GM18505 (cell line): ENCODE measurements at regions not wholly inside any gene's neighbourhood (a gene's known extent, or its start where the extent isn't known, plus 50 kb on each side); places are given as distances from the start of the nearest gene placed in this dataset.
"Not testable (repeated sequence)": the region's sequence is repeated elsewhere in the genome, so short reads cannot be mapped to it uniquely, and the experiment has no call there.

Source experiments
- ATAC-seq: cut with Tn5 transposase; IDR thresholded peaks from one replicate; pipeline ENCODE4 v1.9.1; 2021; ENCODE audit not compliant: unreplicated experiment
- POLR2A ChIP-seq: IDR thresholded peaks from 4 replicates; pipeline ENCODE4 v1.6.1; 2011; ENCODE audit warnings: borderline replicate concordance; ENCODE audit not compliant: insufficient read depth, insufficient read length; ENCODE audit errors: extremely low read depth

DNA sequence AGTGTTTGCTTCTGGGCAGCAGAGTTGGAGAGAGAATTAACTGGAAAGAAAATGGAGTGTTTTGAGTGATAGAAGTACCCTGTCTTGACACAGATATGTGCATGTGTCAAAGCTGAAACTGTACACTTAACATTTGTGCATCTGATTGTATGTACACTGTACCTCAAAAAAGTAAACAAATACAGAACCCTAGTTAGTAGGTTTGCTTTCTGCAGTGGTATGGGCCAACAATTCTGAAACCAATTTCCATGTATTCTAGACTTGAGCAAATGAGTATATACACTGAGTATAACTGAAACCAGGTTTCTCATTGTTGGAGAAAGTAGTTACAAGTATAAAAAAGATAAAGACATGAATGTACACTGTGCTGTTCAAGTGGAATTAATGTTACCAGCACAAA is 52.4 kb downstream of the ELAPOR2 start:
- no peak for ATAC-seq
- TF ChIP-seq POLR2A: no peak

GRCh38 chr7:87004956-87005355 is 54.5 kb downstream of the ELAPOR2 start:
- TF ChIP-seq POLR2A: no peak
- ATAC-seq: no peak

- ATAC-seq: no peak
- TF ChIP-seq POLR2A: no peak
Observed at GRCh38 chr7:87003872-87004798, 55.3 kb downstream of the ELAPOR2 start.

GRCh38 chr7:87001214-87001613 is 58.2 kb downstream of the ELAPOR2 start:
- no peak for TF ChIP-seq POLR2A
- ATAC-seq: no peak

GRCh38 chr7:87000344-87000743 is 59.1 kb downstream of the ELAPOR2 start:
- TF ChIP-seq POLR2A: no peak
- no peak for ATAC-seq

- TF ChIP-seq POLR2A: no peak
- no peak for ATAC-seq
Observed at GRCh38 chr7:86999750-87000149, 59.7 kb downstream of the ELAPOR2 start.

GRCh38 chr7:86995814-86996213 is 63.6 kb downstream of the ELAPOR2 start:
- TF ChIP-seq POLR2A: no peak
- no peak for ATAC-seq

DNA sequence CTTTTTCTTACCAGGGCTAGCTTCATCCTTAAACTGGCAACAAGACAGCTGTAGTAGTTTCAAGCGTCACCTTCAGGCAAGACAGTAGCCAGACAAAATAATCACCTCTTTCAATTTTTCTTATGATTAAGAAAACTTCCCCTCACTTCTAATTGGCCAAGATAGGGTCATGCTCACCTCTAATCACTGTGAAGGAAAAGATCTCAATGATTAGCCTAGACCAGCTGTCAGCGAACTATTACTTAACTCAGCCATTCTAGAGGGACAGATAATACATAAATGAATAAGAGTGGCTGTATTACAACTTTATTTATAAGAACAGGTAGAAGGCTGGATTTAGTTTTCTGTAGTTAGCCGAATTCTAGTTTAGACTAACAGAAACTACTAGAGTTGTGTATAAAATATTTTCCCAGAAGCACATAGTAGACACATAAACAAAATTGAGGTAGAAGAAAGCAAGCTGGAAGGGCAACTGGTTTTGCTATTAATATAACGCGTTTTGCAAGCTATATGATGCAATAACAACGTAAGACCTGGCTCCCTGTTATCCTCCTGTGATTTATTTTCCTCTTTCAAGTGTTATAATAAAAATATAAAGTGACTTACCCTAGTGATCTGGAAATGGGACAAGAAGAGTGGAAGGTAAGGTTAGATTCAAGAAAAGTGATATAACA is 64.3 kb downstream of the ELAPOR2 start:
- no peak for ATAC-seq
- TF ChIP-seq POLR2A: no peak

DNA sequence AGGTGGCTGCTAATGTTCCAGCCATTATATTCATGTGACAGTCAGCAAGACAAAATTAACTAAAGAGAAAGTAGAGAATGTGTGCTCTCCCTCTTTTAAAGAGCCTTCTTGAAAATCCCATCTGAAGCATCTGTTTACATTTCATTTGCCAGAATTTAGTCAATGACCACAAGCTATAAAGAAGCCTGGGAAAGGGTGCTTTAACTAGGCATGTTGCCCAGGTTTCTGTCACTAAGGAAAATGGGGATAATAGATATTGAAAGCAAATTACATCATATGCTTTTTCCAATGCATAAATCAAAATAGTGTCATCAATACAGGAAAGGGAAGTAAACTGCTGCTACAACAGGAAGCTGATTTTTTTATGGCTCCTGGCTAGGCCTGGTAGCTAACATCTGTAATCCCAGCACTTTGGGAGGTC is 67.7 kb downstream of the ELAPOR2 start:
- ATAC-seq: no peak
- no peak for TF ChIP-seq POLR2A

DNA sequence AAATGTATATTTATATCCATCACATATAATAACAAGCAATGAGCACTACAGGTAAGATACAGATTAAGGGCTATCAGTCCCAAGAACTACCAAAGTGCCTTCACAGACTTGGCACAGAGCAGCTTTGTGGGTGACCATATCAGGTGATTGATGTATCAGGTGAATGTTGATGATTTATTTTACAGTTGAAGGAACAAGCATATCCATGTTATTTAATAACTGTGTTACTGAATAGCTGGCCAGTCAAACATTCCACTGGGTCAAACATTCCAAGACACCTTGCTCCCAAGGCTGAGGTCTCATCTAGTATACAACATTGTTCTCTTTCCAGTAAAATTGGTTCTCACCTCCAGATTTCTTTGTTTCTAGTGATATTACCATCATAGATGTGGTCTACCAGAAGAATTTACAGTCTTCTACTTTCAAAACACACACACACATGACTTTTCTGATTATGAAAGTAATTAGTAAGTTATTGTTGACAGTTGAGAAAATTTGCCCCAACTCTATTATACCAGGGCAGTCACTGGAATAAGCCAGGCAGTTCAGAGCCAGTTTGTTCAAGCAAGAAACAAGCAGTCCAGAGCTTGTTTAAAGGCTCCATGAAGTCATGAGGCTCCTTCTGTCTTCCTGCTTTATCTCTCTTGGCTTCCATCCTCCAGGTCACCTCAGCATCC is 68.2 kb downstream of the ELAPOR2 start:
- no peak for TF ChIP-seq POLR2A
- ATAC-seq: peak; percentile 88

DNA sequence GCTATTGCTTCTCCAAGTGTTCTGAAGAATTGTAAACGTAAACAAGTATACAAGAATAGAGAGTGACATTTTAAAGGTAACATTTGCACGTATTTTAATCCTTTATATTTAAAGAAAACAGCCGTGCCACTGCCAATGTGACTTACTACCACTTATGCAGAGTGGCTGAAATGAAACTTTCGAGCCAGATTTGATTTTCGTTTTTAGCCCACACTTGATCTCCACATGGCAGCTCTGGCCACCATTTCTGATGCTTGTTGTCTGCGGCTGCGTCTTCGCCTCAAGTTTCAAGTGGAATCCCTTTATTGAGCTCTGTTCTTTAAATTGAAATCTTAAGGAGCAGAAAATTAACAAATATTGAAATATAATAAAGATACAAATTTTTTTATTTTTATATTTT is 70.0 kb downstream of the ELAPOR2 start:
- no peak for TF ChIP-seq POLR2A
- no peak for ATAC-seq

- not testable (repeated sequence) for ATAC-seq
Observed at GRCh38 chr7:86987834-86988233, 71.6 kb downstream of the ELAPOR2 start.

GRCh38 chr7:86987358-86987757 is 72.1 kb downstream of the ELAPOR2 start:
- not testable (repeated sequence) for ATAC-seq

DNA sequence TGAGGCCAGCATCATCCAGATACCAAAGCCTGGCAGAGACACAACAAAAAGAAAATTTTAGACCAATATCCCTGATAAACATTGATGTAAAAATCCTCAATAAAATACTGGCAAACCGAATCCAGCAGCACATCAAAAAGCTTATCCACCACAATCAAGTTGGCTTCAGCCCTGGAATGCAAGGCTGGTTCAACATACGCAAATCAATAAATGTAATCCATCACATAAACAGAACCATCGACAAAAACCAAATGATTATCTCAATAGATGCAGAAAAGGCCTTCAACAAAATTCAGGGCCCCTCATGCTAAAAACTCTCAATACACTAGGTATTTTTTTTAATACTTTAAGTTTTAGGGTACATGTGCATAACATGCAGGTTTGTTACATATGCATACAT is 74.1 kb downstream of the ELAPOR2 start:
- not testable (repeated sequence) for ATAC-seq

GRCh38 chr7:86983654-86984053 is 75.8 kb downstream of the ELAPOR2 start:
- ATAC-seq: not testable (repeated sequence)

DNA sequence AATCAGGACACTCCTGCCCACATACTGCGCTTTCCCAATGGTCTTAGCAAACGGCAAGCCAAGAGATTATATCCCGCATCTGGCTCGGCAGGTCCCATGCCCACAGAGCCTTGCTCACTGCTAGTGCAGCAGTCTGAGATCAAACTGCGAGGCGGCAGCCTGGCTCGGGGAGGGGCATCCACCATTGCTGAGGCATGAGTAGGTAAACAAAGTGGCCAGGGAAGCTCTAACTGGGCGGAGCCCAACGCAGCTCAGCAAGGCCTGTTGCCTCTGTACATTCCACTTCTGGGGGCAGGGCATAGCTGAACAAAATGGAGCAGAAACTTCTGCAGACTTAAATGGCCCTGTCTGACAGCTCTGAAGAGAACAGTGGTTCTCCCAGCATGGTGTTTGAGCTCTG is 77.5 kb downstream of the ELAPOR2 start:
- not testable (repeated sequence) for ATAC-seq
